ENCODE measurements at regions not wholly inside any gene's neighbourhood (a gene's known extent, or its start where the extent isn't known, plus 50 kb on each side); places are given as distances from the start of the nearest gene placed in this dataset.

GRCh38 chr3:135456108-135456790, 509.3 kb upstream of the PPP2R3A start:
- no peak for TF ChIP-seq CTCF (conservative IDR thresholded peaks at IDR 0.05; ENCODE audit: low read depth, low read length)
- TF ChIP-seq NFE2L2 (IDR thresholded peaks at IDR 0.05; ENCODE audit: low read depth, low read length) = no peak
- no peak for TF ChIP-seq RFX5 (IDR thresholded peaks at IDR 0.05; ENCODE audit: low read depth, low read length)
- no peak for TF ChIP-seq POLR2A (IDR thresholded peaks at IDR 0.05; ENCODE audit: low read depth, low read length)
- no peak for TF ChIP-seq MAFK (IDR thresholded peaks at IDR 0.05; ENCODE audit: low read depth, low read length)
- no peak for TF ChIP-seq RAD21 (IDR thresholded peaks at IDR 0.05; ENCODE audit: low read length)
- no peak for TF ChIP-seq FOS (IDR thresholded peaks at IDR 0.05; ENCODE audit: low read depth, low read length)
- TF ChIP-seq MXI1 (IDR thresholded peaks at IDR 0.05; ENCODE audit: borderline replicate concordance, low read depth, low read length) = no peak
- TF ChIP-seq CEBPB (IDR thresholded peaks at IDR 0.05; ENCODE audit: low read depth, low read length) = no peak
- no peak for TF ChIP-seq BHLHE40 (IDR thresholded peaks at IDR 0.05; ENCODE audit: low read depth, low read length)
- TF ChIP-seq, protein P1, sequence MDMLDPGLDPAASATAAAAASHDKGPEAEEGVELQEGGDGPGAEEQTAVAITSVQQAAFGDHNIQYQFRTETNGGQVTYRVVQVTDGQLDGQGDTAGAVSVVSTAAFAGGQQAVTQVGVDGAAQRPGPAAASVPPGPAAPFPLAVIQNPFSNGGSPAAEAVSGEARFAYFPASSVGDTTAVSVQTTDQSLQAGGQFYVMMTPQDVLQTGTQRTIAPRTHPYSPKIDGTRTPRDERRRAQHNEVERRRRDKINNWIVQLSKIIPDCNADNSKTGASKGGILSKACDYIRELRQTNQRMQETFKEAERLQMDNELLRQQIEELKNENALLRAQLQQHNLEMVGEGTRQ (IDR thresholded peaks at IDR 0.05; ENCODE audit: low read depth, low read length) = no peak
- TF ChIP-seq SMC3 (IDR thresholded peaks at IDR 0.05; ENCODE audit: low read depth, low read length) = no peak
- TF ChIP-seq RCOR1 (IDR thresholded peaks at IDR 0.05; ENCODE audit: insufficient replicate concordance, low read length) = no peak
- no peak for TF ChIP-seq CHD1 (IDR thresholded peaks at IDR 0.05; ENCODE audit: low read depth, low read length)
